ENCODE measurements at regions not wholly inside any gene's neighbourhood (a gene's known extent, or its start where the extent isn't known, plus 50 kb on each side); places are given as distances from the start of the nearest gene placed in this dataset.

GRCh38 chr15:19974998-19975397 lies 566.6 kb downstream of the GOLGA6L6 start:
- TF ChIP-seq CTCF (IDR thresholded peaks at IDR 0.05) (no peak), ZFX (IDR thresholded peaks at IDR 0.05; ENCODE audit: borderline replicate concordance) (no peak)

Measured in 22Rv1 (cell line).